Neural cell (in vitro differentiated cells): ENCODE measurements at regions not wholly inside any gene's neighbourhood (a gene's known extent, or its start where the extent isn't known, plus 50 kb on each side); places are given as distances from the start of the nearest gene placed in this dataset.
"Not testable (repeated sequence)": the region's sequence is repeated elsewhere in the genome, so short reads cannot be mapped to it uniquely, and the experiment has no call there.

Experiments used
- CTCF ChIP-seq: fragments of 450-650 bp; IDR thresholded peaks from 2 replicates; pipeline ENCODE4 v1.5.1; 2014; ENCODE audit warnings: antibody characterized with exemption, mild to moderate bottlenecking, moderate library complexity; ENCODE audit not compliant: poor library complexity, severe bottlenecking
- POLR2AphosphoS5 ChIP-seq: IDR thresholded peaks from 2 replicates; pipeline ENCODE4 v1.6.1; 2012
- SMC3 ChIP-seq: fragments of 450-650 bp; conservative IDR thresholded peaks from 2 replicates; pipeline ENCODE4 v1.6.1; 2014; ENCODE audit warnings: antibody characterized with exemption, mild to moderate bottlenecking, moderate library complexity; ENCODE audit not compliant: poor library complexity

- not testable (repeated sequence) for TF ChIP-seq CTCF, POLR2AphosphoS5, SMC3
Measured at GRCh38 chr4:179365932-179366331, 1923.7 kb upstream of the AGA start.
